AG04450 (cell line): ENCODE measurements at regions not wholly inside any gene's neighbourhood (a gene's known extent, or its start where the extent isn't known, plus 50 kb on each side); places are given as distances from the start of the nearest gene placed in this dataset.

Experiments
- CTCF ChIA-PET: fragments of 300-600, 350-600 bp; formaldehyde crosslinking; extraction: SDS; loops from one replicate; lab custom pipeline; 2022; ENCODE audit warnings: antibody characterized with exemption, inconsistent platforms; lab: Charles Lee
- POLR2A ChIA-PET: fragments of 350-600 bp; formaldehyde crosslinking; extraction: SDS; loops from one replicate; lab custom pipeline; 2021; ENCODE audit warnings: antibody characterized with exemption, inconsistent platforms; lab: Yijun Ruan, JAX
- DNase-seq: peaks from one replicate; pipeline ENCODE4 v3.0.0-alpha.2; 2011; ENCODE audit warnings: low read depth, low spot score
- H3K27ac ChIP-seq: one replicate; pipeline ENCODE4 v1.5.1; 2012; ENCODE audit warnings: low read depth, low read length, control low read depth
- H3K27me3 ChIP-seq: one replicate; pipeline ENCODE4 v1.6.0; 2012; ENCODE audit warnings: low read length; ENCODE audit not compliant: control insufficient read depth, insufficient read depth
- H3K4me3 ChIP-seq: 2 replicates; pipeline ENCODE4 v1.5.1; 2011; ENCODE audit warnings: mild to moderate bottlenecking, low read depth, low read length, control low read depth
- H3K9me3 ChIP-seq: 2 replicates; pipeline ENCODE4 v1.5.1; 2012; ENCODE audit warnings: low read length; ENCODE audit not compliant: control insufficient read depth, insufficient read depth
- CTCF ChIP-seq: IDR thresholded peaks from 2 replicates; pipeline ENCODE4 v1.5.1; 2011; ENCODE audit warnings: low read depth, low read length, control low read depth, inconsistent platforms

- no peak overlapping the region for H3K27ac ChIP-seq
- H3K27me3 ChIP-seq, result no peaks in the 10 kb centered on the region
- CTCF ChIA-PET, result no interaction called here
- no peak for DNase-seq
- H3K4me3 ChIP-seq, result no peak overlapping the region
- POLR2A ChIA-PET, result no interaction called here
- no peak for TF ChIP-seq CTCF
- H3K9me3 ChIP-seq, result peaks cover 15% of the 10 kb centered on the region; the same call in 1 of the 2 replicates
These were observed 201.4 kb downstream of the ADRA2A start for GRCh38 chr10:111278266-111278665.

- POLR2A ChIA-PET, result no interaction called here
- CTCF ChIA-PET, result no interaction called here
- no peak overlapping the region for H3K27ac ChIP-seq
- TF ChIP-seq CTCF, result no peak
- H3K4me3 ChIP-seq, result no peak overlapping the region
- no peak for DNase-seq
- no peaks in the 10 kb centered on the region for H3K27me3 ChIP-seq
- H3K9me3 ChIP-seq, result peaks cover 22% of the 10 kb centered on the region; the same call in 1 of the 2 replicates
These were observed 204.7 kb downstream of the ADRA2A start for GRCh38 chr10:111281516-111281915.

- no peak overlapping the region for H3K4me3 ChIP-seq
- TF ChIP-seq CTCF, result no peak
- ChIA-PET CTCF (interaction anchor here (0.6 kb wide), 1 partner anchor 13 kb away, joined by 6 read pairs; no protein-coding TSS in a partner anchor), POLR2A (no interaction called here)
- DNase-seq, result no peak
- no peak overlapping the region for H3K27ac ChIP-seq
- peaks cover 16% of the 10 kb centered on the region for H3K9me3 ChIP-seq
- H3K27me3 ChIP-seq, result no peaks in the 10 kb centered on the region
These were observed 212.6 kb downstream of the ADRA2A start for GRCh38 chr10:111289461-111289860.

- DNase-seq, result no peak
- TF ChIP-seq CTCF, result no peak
- H3K9me3 ChIP-seq, result peaks cover 12% of the 10 kb centered on the region
- POLR2A ChIA-PET, result no interaction called here
- H3K27me3 ChIP-seq, result no peaks in the 10 kb centered on the region
- H3K4me3 ChIP-seq, result no peak overlapping the region
- H3K27ac ChIP-seq, result no peak overlapping the region
- CTCF ChIA-PET, result interaction anchor here (0.6 kb wide), 1 partner anchor 26 kb away, joined by 3 read pairs; no protein-coding TSS in a partner anchor
These were observed 213.8 kb downstream of the ADRA2A start for GRCh38 chr10:111290649-111291048.

GRCh38 chr10:111295788-111296187 is 219.0 kb downstream of the ADRA2A start:
- Histone ChIP-seq H3K27ac (no peak overlapping the region), H3K9me3 (peaks cover 4% of the 10 kb centered on the region), H3K4me3 (no peak overlapping the region), H3K27me3 (no peaks in the 10 kb centered on the region)
- DNase-seq, result no peak
- ChIA-PET POLR2A (no interaction called here), CTCF (no interaction called here)
- no peak for TF ChIP-seq CTCF
